Adrenal gland (tissue), 9 donors: ENCODE measurements at regions not wholly inside any gene's neighbourhood (a gene's known extent, or its start where the extent isn't known, plus 50 kb on each side); places are given as distances from the start of the nearest gene placed in this dataset.

ENCODE experiments used
- DNase-seq, 7 donors: peaks; one replicate each; pipeline ENCODE4 v3.0.0-alpha.2; 2019 to 2020
- H3K27ac ChIP-seq, 5 donors: fragments of 200-600 bp; sonication (generic) in 4 of 5; 1 replicate in 3 of 5; 2 replicates in 2 of 5; pipeline versions ENCODE4 v1.5.1 to v1.8.0; 2016 to 2020; ENCODE audit warnings: mild to moderate bottlenecking in 1 of 5
- H3K27me3 ChIP-seq: fragments of 200-600 bp; 2 replicates; pipeline ENCODE4 v1.8.0; 2021
- H3K36me3 ChIP-seq, 2 donors: fragments of 200-600 bp; replicated peaks in 1 of 2; 1 replicate in 1 of 2; 2 replicates in 1 of 2; pipeline versions ENCODE4 v1.5.1 to v1.8.0; 2018 to 2022
- H3K4me1 ChIP-seq, 2 donors: fragments of 200-600 bp; replicated peaks in 1 of 2; 1 replicate in 1 of 2; 2 replicates in 1 of 2; pipeline versions ENCODE4 v1.5.1 to v1.8.0; 2018 to 2021
- H3K4me3 ChIP-seq, 4 donors: fragments of 200-600 bp; sonication (generic) in 3 of 4; one replicate each; pipeline ENCODE4 v1.5.1; 2016 to 2018
- H3K9me3 ChIP-seq, 3 donors: fragments of 200-600 bp; sonication (generic) in 1 of 3; replicated peaks in 1 of 3; 1 replicate in 2 of 3; 2 replicates in 1 of 3; pipeline versions ENCODE4 v1.5.1 to v1.8.0; 2016 to 2021
- CTCF ChIP-seq, 6 experiments: fragments of 450-650 bp in 4 of 6; fragments of 200-600 bp in 2 of 6; sonication (generic) in 1 of 6; IDR thresholded peaks; 1 replicate in 5 of 6; 2 replicates in 1 of 6; pipeline versions ENCODE4 v1.5.1 to v1.8.0; 2016 to 2021; ENCODE audit warnings: antibody characterized with exemption in 6 of 6, mild to moderate bottlenecking in 2 of 6, moderate library complexity in 1 of 6
- POLR2A ChIP-seq, 2 donors: fragments of 450-650 bp; IDR thresholded peaks; one replicate each; pipeline ENCODE4 v1.6.1; 2017; ENCODE audit warnings: antibody characterized with exemption in 2 of 2, mild to moderate bottlenecking in 2 of 2, moderate library complexity in 1 of 2
- WGBS, 4 donors: extraction: QIAGEN DNeasy Blood & Tissue Kit in 2 of 4; methylation state at CpG; one replicate each; pipeline versions ENCODE4 v1.1.5 to v1.1.7; 2013 to 2017; 5-methylcytosine and 5-hydroxymethylcytosine counted together
- intact Hi-C, 2 donors: fragments of 100-400 bp; cut with DNase I; formaldehyde crosslinking; loops; one replicate each; pipeline versions ENCODE4 v1.14.1 to v1.15.0; 2022 to 2023
- donor health status: healthy with polysubstance abuse.
- donor health status: Bipolar disorder and iron deficiency.
- donor health status: DM: yes; HTN: yes; CAD: no.
- donor health status: DM: no; HTN: no; CAD: no.
- donor health status: DM: no; HTN: no; CAD: no.

GRCh38 chr3:163730684-163731083 is 1347.6 kb downstream of the SI start:
- H3K27me3 ChIP-seq = no peaks in the 10 kb centered on the region
- 67 to 84% (median 76%) methylated on average over 2 of the region's 2 CpGs for WGBS, 4 donors
- H3K9me3 ChIP-seq = no peaks in the 10 kb centered on the region
- TF ChIP-seq POLR2A (IDR thresholded peaks at IDR 0.05) (no peak), CTCF (IDR thresholded peaks at IDR 0.05) (no peak)
- no peak for DNase-seq
- H3K4me3 ChIP-seq = no peak overlapping the region
- no peak overlapping the region for H3K27ac ChIP-seq
- intact Hi-C loops = no loop called here
- no peaks in the 10 kb centered on the region for H3K36me3 ChIP-seq
- H3K4me1 ChIP-seq = no peaks in the 10 kb centered on the region

GRCh38 chr3:163726125-163726524 is 1352.2 kb downstream of the SI start:
- no peaks in the 10 kb centered on the region for H3K9me3 ChIP-seq
- TF ChIP-seq POLR2A (IDR thresholded peaks at IDR 0.05) = no peak
- TF ChIP-seq CTCF (IDR thresholded peaks at IDR 0.05) = no peak
- no peak overlapping the region for H3K27ac ChIP-seq
- no peaks in the 10 kb centered on the region for H3K36me3 ChIP-seq
- intact Hi-C loops = no loop called here
- WGBS, 4 donors = 54 to 79% (median 56%) methylated on average over 2 of the region's 2 CpGs
- no peaks in the 10 kb centered on the region for H3K27me3 ChIP-seq
- no peaks in the 10 kb centered on the region for H3K4me1 ChIP-seq
- DNase-seq = no peak
- H3K4me3 ChIP-seq = no peak overlapping the region

GRCh38 chr3:163722405-163722804 is 1355.9 kb downstream of the SI start:
- no peak overlapping the region for H3K4me3 ChIP-seq
- intact Hi-C loops = no loop called here

GRCh38 chr3:163721596-163721995 is 1356.7 kb downstream of the SI start:
- H3K27ac ChIP-seq = no peak overlapping the region
- WGBS, 4 donors = 79 to 90% (median 86%) methylated on average over 2 to 6 of the region's 6 CpGs
- no peaks in the 10 kb centered on the region for H3K9me3 ChIP-seq
- no peaks in the 10 kb centered on the region for H3K27me3 ChIP-seq
- H3K4me3 ChIP-seq = no peak overlapping the region
- TF ChIP-seq POLR2A (IDR thresholded peaks at IDR 0.05) (no peak), CTCF (IDR thresholded peaks at IDR 0.05) (no peak)
- H3K36me3 ChIP-seq = no peaks in the 10 kb centered on the region
- no peak for DNase-seq
- no peaks in the 10 kb centered on the region for H3K4me1 ChIP-seq
- intact Hi-C loops = no loop called here

More at GRCh38 chr3:163722405-163722804, 1355.9 kb downstream of the SI start:
- Histone ChIP-seq H3K27me3 (no peaks in the 10 kb centered on the region), H3K36me3 (no peaks in the 10 kb centered on the region), H3K9me3 (no peaks in the 10 kb centered on the region), H3K4me1 (no peaks in the 10 kb centered on the region), H3K27ac (no peak overlapping the region)
- DNase-seq = no peak
- TF ChIP-seq CTCF (IDR thresholded peaks at IDR 0.05) (no peak), POLR2A (IDR thresholded peaks at IDR 0.05) (no peak)
- 77 to 84% (median 79%) methylated on average over 2 of the region's 2 CpGs for WGBS, 4 donors
